Left lung (tissue), 4 donors: ENCODE measurements at regions not wholly inside any gene's neighbourhood (a gene's known extent, or its start where the extent isn't known, plus 50 kb on each side); places are given as distances from the start of the nearest gene placed in this dataset.

Experiments used
- ATAC-seq: fragments of 200-7000 bp; cut with Tn5 transposase; one replicate; pipeline ENCODE4 v1.9.1; 2020; ENCODE audit warnings: moderate library complexity
- DNase-seq, 4 donors: peaks; one replicate each; pipeline ENCODE4 v3.0.0-alpha.2; 2013 to 2020
- H3K27ac ChIP-seq, 2 donors: fragments of 200-600 bp; sonication (generic) in 1 of 2; one replicate each; pipeline versions ENCODE4 v1.5.0 to v1.8.0; 2020 to 2021
- H3K27me3 ChIP-seq, 2 donors: fragments of 200-600 bp; sonication (generic) in 1 of 2; one replicate each; pipeline versions ENCODE4 v1.5.0 to v1.8.0; 2020 to 2021
- H3K36me3 ChIP-seq, 2 donors: fragments of 200-600 bp; sonication (generic) in 1 of 2; one replicate each; pipeline versions ENCODE4 v1.5.0 to v1.8.0; 2020 to 2021
- H3K4me1 ChIP-seq, 2 donors: fragments of 200-600 bp; one replicate each; pipeline ENCODE4 v1.8.0; 2021
- H3K4me3 ChIP-seq, 2 donors: fragments of 200-600 bp; sonication (generic) in 1 of 2; one replicate each; pipeline versions ENCODE4 v1.5.0 to v1.8.0; 2020 to 2021; ENCODE audit warnings: mild to moderate bottlenecking in 1 of 2
- H3K9me3 ChIP-seq, 2 donors: fragments of 200-600 bp; sonication (generic) in 1 of 2; one replicate each; pipeline versions ENCODE4 v1.5.0 to v1.8.0; 2020 to 2021
- intact Hi-C, 2 donors: fragments of 100-400 bp; cut with DNase I; formaldehyde crosslinking; loops; one replicate each; pipeline versions ENCODE4 v1.11.2 to v1.14.2; 2022
- TF ChIP-seq, protein P1 (sequence below), 2 donors: fragments of 200-600 bp; sonication (generic) in 1 of 2; IDR thresholded peaks; one replicate each; pipeline versions ENCODE4 v1.5.0 to v1.8.0; 2021; ENCODE audit warnings: antibody characterized with exemption in 2 of 2
- donor health status: DM: no; HTN: yes; CAD: no.
- donor health status: DM: no; HTN: no; CAD: no.

DNA sequence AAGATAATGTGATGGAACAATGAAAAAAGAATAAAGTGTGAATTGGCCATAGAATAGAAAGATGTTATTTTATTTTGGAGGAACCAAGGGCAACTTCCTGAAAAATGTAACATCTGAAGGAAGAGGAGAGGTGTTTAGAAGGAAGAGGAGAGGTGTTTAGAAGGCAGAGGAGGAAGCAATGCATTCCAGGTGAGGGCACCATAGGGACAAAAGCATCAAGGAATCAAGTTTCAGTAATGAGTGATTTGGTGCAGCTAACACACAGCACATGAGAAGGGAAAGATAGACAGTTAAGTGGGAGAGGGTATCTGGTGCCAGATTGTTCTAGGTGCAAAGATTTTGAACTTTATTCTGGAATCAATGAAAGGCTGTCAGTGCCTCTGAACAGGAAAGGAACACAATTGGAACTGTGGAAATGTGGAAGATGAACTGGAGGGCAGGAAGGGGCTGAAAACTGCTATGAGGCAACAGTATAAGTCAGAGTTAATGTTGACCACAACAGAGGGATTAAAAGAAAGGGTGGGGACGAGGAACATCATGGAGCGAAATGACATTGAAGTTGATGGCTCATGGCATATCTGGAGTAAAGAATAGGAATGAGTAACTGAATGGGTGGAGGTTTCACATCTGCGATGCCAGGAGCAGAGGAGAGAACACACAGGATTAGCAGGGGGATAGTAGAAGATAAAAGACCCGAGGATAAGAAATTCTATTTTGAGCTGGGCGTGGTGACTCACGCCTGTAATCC lies 326.6 kb downstream of the LRIG3 start:
- TF ChIP-seq, protein P1, sequence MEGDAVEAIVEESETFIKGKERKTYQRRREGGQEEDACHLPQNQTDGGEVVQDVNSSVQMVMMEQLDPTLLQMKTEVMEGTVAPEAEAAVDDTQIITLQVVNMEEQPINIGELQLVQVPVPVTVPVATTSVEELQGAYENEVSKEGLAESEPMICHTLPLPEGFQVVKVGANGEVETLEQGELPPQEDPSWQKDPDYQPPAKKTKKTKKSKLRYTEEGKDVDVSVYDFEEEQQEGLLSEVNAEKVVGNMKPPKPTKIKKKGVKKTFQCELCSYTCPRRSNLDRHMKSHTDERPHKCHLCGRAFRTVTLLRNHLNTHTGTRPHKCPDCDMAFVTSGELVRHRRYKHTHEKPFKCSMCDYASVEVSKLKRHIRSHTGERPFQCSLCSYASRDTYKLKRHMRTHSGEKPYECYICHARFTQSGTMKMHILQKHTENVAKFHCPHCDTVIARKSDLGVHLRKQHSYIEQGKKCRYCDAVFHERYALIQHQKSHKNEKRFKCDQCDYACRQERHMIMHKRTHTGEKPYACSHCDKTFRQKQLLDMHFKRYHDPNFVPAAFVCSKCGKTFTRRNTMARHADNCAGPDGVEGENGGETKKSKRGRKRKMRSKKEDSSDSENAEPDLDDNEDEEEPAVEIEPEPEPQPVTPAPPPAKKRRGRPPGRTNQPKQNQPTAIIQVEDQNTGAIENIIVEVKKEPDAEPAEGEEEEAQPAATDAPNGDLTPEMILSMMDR (IDR thresholded peaks at IDR 0.05) = no peak
- H3K9me3 ChIP-seq = no peaks in the 10 kb centered on the region
- no peak overlapping the region for H3K4me3 ChIP-seq
- DNase-seq (no peak), ATAC-seq (no peak)
- no peaks in the 10 kb centered on the region for H3K36me3 ChIP-seq
- no peak overlapping the region for H3K27ac ChIP-seq
- no peaks in the 10 kb centered on the region for H3K4me1 ChIP-seq
- no peaks in the 10 kb centered on the region for H3K27me3 ChIP-seq
- intact Hi-C loops = no loop called here

DNA sequence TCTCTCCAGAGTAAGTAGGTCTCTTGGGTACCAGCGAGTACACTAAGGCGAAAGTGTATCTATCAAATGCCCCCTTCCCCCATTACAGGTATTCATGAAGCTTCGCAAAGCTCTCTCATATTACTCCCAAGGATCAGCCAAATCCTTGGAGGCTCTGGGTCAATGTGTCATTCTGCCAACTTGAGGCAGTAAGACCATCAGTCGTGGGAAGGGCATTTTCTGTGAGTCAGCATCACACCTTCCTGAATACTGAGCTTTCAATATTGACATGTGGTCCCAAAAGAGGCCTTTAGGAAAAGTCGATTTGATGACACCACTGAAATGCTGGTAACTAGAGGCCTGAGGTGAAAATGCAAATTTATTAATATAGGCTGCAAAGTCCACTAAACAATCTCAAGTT lies 323.9 kb downstream of the LRIG3 start:
- H3K27ac ChIP-seq = no peak overlapping the region
- H3K9me3 ChIP-seq = no peaks in the 10 kb centered on the region
- TF ChIP-seq, protein P1 (IDR thresholded peaks at IDR 0.05) = no peak
- no peak for DNase-seq
- no peaks in the 10 kb centered on the region for H3K4me1 ChIP-seq
- intact Hi-C loops = no loop called here
- H3K36me3 ChIP-seq = no peaks in the 10 kb centered on the region
- no peaks in the 10 kb centered on the region for H3K27me3 ChIP-seq
- H3K4me3 ChIP-seq = no peak overlapping the region
- no peak for ATAC-seq

DNA sequence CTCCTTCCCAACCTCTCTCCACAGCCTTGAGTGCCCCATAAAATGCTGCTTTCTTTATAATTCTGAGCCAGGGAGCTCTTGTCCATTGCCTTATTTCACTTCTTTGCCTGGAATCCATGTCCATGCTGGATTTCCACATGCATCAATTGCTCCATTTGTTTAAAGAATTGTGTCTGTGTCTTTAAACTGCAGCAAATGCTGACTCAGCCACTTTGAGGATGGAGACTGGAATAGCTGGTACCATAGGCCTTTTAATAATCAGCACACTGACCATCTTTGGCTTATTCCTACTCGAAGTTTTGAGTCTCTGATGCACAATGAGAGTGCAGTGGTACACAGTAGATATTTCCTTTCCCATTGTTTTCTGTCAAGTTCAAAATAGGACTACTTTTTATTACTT lies 318.8 kb downstream of the LRIG3 start:
- Histone ChIP-seq H3K36me3 (no peaks in the 10 kb centered on the region), H3K27me3 (no peaks in the 10 kb centered on the region), H3K9me3 (no peaks in the 10 kb centered on the region), H3K4me1 (no peaks in the 10 kb centered on the region), H3K4me3 (no peak overlapping the region), H3K27ac (no peak overlapping the region)
- ATAC-seq = no peak
- no peak for DNase-seq
- TF ChIP-seq, protein P1 (IDR thresholded peaks at IDR 0.05) = no peak
- intact Hi-C loops = no loop called here

DNA sequence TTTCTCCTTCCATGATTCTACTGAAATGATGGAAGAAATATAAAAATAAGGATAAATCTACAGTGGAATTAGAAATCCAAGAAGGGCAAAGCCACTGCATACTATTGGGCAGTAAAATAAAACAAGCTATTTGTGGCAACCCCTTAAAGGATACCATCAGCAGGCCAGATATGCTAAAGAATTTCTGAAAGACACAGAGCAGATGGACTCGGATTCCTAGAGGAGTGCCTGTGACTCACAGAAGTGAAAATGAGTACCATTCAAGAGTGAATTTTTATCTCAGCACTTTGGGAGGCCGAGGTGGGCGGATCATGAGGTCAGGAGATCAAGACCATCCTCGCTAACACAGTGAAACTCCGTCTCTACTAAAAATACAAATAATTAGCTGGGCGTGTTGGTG lies 318.1 kb downstream of the LRIG3 start:
- no peak for ATAC-seq

DNA sequence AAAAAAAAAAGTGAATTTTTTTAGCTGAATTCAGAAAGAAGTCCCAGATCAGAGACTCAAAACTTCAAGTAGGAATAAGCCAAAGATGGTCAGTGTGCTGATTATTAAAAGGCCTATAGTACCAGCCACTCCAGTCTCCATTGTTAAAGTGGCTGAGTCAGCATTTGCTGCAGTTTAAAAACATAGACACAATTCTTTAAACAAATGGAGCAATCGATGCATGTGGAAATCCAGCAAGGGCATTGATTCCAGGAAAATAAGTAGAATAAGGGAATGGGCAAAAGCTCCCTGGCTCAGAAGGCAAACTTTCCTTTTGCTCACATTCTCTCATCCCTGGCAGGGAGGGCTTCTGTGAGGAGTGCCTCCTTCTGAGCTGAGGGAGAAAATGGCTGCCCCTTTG lies 317.6 kb downstream of the LRIG3 start:
- no peak for ATAC-seq
- TF ChIP-seq, protein P1 (IDR thresholded peaks at IDR 0.05) = no peak
- intact Hi-C loops = no loop called here

More for the DNA sequence above, 318.1 kb downstream of the LRIG3 start:
- Histone ChIP-seq H3K9me3 (no peaks in the 10 kb centered on the region), H3K27ac (no peak overlapping the region), H3K36me3 (no peaks in the 10 kb centered on the region), H3K4me3 (no peak overlapping the region), H3K27me3 (no peaks in the 10 kb centered on the region), H3K4me1 (no peaks in the 10 kb centered on the region)
- intact Hi-C loops = no loop called here
- no peak for DNase-seq
- TF ChIP-seq, protein P1 (IDR thresholded peaks at IDR 0.05) = no peak

More for the DNA sequence above, 317.6 kb downstream of the LRIG3 start:
- Histone ChIP-seq H3K4me3 (no peak overlapping the region), H3K27ac (no peak overlapping the region), H3K27me3 (no peaks in the 10 kb centered on the region), H3K9me3 (no peaks in the 10 kb centered on the region), H3K36me3 (no peaks in the 10 kb centered on the region), H3K4me1 (no peaks in the 10 kb centered on the region)
- DNase-seq = no peak
